Ishikawa (cell line): ENCODE measurements at regions not wholly inside any gene's neighbourhood (a gene's known extent, or its start where the extent isn't known, plus 50 kb on each side); places are given as distances from the start of the nearest gene placed in this dataset.

ENCODE experiments used
- EGR1 ChIP-seq: IDR thresholded peaks from 2 replicates; pipeline ENCODE4 v1.6.1; 2012
- FOXM1 ChIP-seq: IDR thresholded peaks from 2 replicates; pipeline ENCODE4 v1.6.1; 2012; ENCODE audit warnings: low read depth, borderline replicate concordance

DNA sequence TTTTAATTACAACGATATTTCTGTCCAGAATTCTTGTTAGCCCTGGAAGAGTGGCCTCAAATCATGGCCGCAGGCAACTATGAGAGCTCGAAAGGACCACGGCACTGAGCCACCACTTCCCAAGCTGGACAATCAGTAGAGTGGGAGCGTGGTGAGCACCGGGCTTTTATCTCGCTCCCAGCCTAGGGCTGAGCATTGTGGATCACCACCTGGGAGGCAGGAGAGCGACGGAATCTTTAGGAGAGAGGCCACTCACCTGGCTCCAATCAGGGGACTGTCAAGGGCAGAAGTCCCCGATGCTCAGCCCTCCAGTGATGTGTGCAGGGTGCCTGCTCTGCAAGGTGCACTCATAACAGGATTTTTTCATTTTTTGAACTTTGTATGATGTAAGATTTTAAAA is 377.1 kb upstream of the B3GAT1 start:
- TF ChIP-seq FOXM1 (no peak), EGR1 (no peak)
